Left cardiac atrium (tissue), 4 donors: ENCODE measurements at regions not wholly inside any gene's neighbourhood (a gene's known extent, or its start where the extent isn't known, plus 50 kb on each side); places are given as distances from the start of the nearest gene placed in this dataset.
"Not testable (repeated sequence)": the region's sequence is repeated elsewhere in the genome, so short reads cannot be mapped to it uniquely, and the experiment has no call there.

Source experiments
- ATAC-seq, 2 donors: fragments of 200-7000 bp; cut with Tn5 transposase; one replicate each; pipeline ENCODE4 v1.9.1; 2020; ENCODE audit warnings: mild to moderate bottlenecking in 2 of 2, moderate library complexity in 2 of 2
- DNase-seq: peaks from one replicate; pipeline ENCODE4 v3.0.0-alpha.2; 2020
- intact Hi-C, 2 donors: fragments of 100-400 bp; cut with DNase I; formaldehyde crosslinking; loops; one replicate each; pipeline versions ENCODE4 v1.14.1 to v1.15.1; 2022 to 2023
- donor health status: DM: no; HTN: yes; CAD: no.
- donor health status: DM: no; HTN: yes; CAD: no; lungs with severe emphysema.
- donor health status: DM: yes; HTN: yes; CAD: no.
- donor health status: Dilated cardiomyopathy.

- intact Hi-C loops: no loop called here
- DNase-seq (no peak), ATAC-seq (peak; percentile 26 to 70)
Measured at GRCh38 chr2:8249141-8249540, 432.7 kb upstream of the ID2 start.

DNA sequence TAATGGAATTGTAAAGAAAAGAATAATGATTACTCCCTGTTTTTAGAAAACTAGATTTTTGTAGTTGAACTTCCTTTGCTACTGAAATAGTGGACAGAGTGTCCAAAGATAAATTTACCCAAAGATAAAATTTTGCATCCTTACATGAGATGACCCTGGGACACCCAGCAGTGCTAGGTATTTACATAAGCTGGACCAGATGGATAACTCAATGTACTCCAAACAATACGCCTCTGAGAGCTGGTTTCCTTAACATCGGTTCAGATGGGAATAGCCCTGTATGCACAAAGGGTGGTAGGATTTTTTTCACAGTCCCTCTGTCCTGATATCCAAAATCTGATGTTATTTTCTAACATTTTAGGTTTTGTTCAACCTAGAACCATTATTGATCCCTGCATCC is 432.1 kb upstream of the ID2 start:
- DNase-seq (no peak), ATAC-seq (no peak)
- intact Hi-C loops: no loop called here

DNA sequence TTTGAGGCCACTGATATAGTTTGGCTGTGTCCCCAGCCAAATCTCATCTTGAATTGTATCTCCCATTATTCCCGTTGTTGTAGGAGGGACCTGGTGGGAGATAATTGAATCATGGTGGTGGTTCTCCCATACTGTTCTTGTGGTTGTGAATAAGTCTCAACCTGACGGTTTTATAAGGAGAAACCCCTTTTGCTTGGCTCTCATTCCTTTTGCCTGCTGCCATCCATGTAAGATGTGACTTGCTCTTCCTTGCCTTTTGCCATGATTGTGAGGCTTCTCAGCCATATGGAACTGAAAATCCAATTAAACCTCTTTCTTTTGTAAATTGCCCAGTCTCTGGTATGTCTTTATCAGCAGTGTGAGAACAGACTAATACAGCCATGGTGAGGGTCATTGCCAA is 431.6 kb upstream of the ID2 start:
- intact Hi-C loops, ATAC-seq, DNase-seq: not testable (repeated sequence)

- intact Hi-C loops: no loop called here
- no peak for ATAC-seq
- DNase-seq: no peak
Measured at GRCh38 chr2:8251291-8251690, 430.6 kb upstream of the ID2 start.

DNA sequence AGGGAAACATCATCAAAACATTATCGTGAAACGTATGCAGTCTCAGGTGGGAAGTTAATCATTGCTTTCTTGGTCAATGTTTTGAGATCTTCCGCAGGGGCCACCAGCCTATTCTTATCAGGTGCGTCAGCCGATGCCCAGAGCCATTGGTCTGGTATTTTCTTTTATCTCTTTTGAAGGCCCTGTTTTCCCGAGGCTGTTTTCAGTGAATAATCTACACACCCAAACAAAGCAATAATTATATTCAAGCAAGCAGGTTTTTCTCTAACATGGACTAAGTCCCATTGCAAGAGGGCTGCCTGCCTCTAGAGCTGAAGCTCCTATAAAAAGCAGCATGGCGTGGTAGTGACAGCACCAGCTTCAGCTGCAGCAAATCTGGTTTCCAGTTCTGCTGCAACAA is 430.0 kb upstream of the ID2 start:
- ATAC-seq (no peak), DNase-seq (no peak)
- intact Hi-C loops: no loop called here

GRCh38 chr2:8252997-8253694 is 428.7 kb upstream of the ID2 start:
- no peak for ATAC-seq
- no peak for DNase-seq
- intact Hi-C loops: no loop called here

- DNase-seq: no peak
Measured at GRCh38 chr2:8253781-8254180, 428.1 kb upstream of the ID2 start.

DNA sequence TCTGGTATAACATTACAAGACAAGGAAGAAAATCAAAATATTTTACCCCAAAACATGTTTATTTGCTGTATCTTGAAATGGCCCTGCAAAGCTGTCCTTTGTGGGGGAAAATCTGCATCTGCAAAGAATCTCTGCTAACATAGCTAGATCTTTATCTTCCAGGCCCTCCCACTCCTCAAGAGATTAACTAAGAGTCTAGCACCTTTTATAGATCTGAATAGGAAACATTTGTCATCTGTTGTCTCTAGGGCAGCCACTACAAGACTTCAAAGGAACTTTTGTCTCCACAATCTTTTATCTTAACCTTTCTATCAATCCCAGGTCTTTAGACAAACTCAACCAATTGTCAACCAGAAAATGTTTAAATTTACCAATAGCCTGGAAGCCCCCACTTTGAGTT is 427.6 kb upstream of the ID2 start:
- intact Hi-C loops, DNase-seq, ATAC-seq: not testable (repeated sequence)

More at GRCh38 chr2:8253781-8254180, 428.1 kb upstream of the ID2 start:
- no peak for ATAC-seq
- intact Hi-C loops: no loop called here

GRCh38 chr2:8254791-8255447 is 426.9 kb upstream of the ID2 start:
- intact Hi-C loops: no loop called here
- ATAC-seq: no peak

GRCh38 chr2:8255448-8255800 is 426.4 kb upstream of the ID2 start:
- intact Hi-C loops: no loop called here
- no peak for ATAC-seq
- no peak for DNase-seq

More at GRCh38 chr2:8254791-8255447, 426.9 kb upstream of the ID2 start:
- DNase-seq: no peak

DNA sequence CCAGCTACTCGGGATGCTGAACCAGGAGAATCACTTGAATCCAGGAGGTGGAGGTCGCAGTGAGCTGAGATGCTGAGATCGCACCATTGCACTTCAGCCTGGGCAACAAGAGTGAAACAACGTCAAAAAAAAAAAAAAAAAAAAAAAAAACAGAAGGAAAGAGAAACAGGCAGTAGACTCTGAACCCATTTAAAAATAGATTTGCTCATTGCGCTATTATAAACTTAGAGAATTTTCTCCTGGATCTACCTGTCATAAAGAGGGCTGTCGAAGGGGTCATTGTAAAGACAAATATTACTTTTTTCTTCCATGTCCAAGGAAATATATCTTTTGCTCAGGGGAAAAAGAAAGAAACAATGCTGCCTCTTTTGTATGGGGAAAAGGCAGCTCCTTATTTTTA is 425.0 kb upstream of the ID2 start:
- no peak for ATAC-seq
- DNase-seq: no peak
- intact Hi-C loops: no loop called here

GRCh38 chr2:8257502-8257901 is 424.4 kb upstream of the ID2 start:
- ATAC-seq: no peak
- no peak for DNase-seq

GRCh38 chr2:8258406-8258805 is 423.4 kb upstream of the ID2 start:
- no peak for ATAC-seq
- intact Hi-C loops: no loop called here
- DNase-seq: no peak

More at GRCh38 chr2:8257502-8257901, 424.4 kb upstream of the ID2 start:
- intact Hi-C loops: no loop called here

DNA sequence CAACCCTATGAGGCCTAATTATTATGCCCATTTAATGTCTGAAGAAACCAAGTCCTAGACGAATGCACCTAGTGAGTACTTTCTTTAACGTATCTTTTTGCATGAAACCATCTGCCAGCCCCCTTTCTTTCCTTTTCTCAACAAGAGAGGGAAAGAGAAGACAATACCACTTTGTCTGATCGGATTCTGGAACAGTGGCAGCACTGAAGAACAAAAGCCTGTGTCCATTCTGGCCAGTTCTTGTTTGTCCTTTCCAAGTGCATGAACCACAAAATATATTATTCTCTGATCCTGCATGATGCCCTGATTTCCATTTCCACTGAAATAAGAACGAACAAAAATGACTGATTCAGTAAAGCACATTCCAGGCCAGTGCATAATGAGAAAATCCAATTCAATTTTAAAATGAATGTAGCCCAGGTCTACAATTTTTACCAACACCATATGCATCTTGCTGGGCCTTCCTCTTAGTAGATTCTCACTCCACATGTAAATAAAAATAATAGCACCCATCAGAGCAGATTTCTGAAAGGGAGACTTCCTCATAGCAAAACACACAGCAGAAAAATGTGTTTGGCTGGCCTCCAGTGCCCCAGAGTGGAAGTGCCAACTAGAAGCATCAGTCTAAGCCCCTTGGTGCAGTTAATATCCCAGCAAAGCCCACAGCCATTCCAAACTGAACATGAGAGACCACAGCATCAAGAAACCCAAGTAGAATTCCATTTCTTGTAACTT is 422.6 kb upstream of the ID2 start:
- no peak for ATAC-seq
- intact Hi-C loops: no loop called here
- DNase-seq: no peak

- ATAC-seq: no peak
- DNase-seq: no peak
- intact Hi-C loops: no loop called here
Measured at GRCh38 chr2:8259841-8260178, 422.0 kb upstream of the ID2 start.

DNA sequence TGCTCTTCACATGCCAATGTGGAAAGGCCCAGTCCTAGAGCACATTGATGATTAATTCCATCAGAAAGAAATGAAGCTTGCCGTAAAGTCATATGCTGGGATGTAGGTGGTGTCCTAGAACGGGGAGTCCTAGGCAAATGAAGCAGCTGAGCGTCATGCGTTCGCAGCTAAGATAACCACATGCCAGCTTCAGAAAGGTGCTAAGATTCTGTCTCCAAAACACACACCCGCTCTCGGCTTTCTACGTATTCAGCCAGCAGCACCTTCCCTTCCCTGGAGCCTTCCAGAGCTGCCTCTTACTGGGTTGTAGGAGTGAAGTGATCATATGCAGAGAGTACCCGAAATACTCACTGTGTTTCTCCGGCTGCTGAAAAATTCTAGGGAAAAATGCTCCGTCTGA is 421.6 kb upstream of the ID2 start:
- intact Hi-C loops: no loop called here
- peak; percentile 52 for DNase-seq
- ATAC-seq: peak in 1 of 2 donors; percentile 38

DNA sequence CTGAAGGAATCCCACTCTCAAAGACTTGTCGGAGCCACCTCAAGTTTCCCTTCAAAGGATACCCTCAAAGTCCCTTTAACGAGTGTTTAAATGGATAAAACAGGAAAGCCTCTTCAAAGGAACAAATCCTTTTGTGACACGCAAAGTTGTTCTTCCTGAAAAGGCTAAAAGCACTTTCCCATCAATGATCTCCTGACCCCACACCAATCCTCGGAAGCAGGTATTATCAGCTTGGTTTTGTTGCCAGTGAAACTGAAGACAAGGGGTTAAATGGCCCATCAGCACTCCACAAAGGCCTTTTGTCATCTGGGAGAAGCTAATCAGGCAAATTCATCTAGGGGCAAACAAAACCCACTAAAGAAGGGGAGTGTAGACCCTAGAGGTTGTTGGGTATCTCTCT is 418.0 kb upstream of the ID2 start:
- intact Hi-C loops: no loop called here
- ATAC-seq: no peak

DNA sequence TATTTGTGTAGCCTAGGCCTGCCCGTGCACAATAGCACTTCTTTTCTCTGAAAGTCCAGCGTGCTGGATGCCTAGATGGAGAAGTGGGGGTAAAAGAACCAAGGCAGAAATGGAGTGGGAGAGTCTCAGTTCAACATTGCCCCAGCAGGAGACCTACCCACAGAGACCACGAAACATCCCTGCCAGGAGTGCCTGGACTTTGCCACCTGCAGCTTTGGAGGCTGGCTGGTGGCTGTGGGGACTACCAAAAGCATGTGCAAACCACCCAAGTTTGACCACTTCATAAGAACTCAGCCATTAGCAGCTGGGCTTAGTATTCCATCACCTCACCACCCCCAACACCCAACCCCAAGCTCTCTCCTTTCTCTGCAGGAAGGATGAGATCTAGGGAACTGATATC is 416.9 kb upstream of the ID2 start:
- ATAC-seq (no peak), DNase-seq (no peak)
- intact Hi-C loops: no loop called here

More for the DNA sequence above, 418.0 kb upstream of the ID2 start:
- DNase-seq: no peak

DNA sequence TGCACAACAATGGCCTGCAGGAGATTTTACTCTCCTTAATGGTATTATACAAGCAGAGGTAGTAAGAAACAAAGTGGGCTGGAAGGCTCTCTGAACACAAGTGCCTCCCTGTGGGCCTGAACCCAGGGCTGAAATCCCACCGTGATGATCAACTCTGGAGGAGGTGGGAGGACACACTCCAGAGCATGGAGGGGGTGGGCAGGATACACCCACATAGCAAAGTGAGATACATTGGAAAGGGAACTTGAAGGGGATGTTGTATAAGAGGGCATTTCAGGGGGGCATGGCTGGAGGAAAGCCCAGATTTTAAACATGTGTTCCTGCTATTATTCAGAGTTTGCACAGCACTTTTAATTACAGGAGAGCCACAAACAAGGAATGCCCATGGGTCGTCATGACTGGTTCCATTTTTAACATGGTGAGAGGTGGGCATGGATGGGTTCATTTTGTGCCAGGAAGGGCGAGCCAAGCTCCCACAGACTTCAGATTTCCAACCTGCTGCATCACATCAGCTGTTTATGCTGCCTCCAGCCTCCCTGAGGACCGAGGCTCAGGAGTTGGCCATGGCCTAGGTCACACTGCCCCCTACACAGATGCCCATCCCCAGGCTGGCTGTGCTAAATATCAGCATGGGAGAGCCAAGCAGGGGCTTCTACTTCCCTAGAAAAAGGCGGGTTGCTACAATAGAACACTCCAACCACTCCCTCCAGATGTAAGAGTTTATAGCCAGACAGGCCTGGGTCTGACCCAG is 416.2 kb upstream of the ID2 start:
- no peak for ATAC-seq
- DNase-seq: no peak
- intact Hi-C loops: no loop called here

DNA sequence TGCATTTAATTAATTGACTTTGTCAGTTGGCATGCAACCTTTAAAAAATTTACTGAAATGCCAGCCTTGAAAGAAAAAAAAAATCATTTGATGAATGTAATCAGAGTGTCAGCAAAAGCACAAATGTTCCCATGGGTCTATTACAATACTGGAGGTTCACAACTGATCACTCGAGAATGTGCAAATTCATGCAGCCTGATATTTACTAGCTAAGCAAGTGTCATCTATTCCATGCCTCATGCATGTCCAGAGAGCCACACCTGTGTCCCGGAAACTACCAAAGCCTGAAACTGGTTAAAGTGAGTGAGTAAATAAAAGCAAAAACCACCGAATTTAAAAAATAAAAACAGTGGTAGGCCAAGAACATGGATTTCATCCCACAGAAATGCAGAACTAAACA is 415.3 kb upstream of the ID2 start:
- ATAC-seq: no peak
- intact Hi-C loops: no loop called here
- DNase-seq: no peak
